ENCODE measurements at regions not wholly inside any gene's neighbourhood (a gene's known extent, or its start where the extent isn't known, plus 50 kb on each side); places are given as distances from the start of the nearest gene placed in this dataset.

DNA sequence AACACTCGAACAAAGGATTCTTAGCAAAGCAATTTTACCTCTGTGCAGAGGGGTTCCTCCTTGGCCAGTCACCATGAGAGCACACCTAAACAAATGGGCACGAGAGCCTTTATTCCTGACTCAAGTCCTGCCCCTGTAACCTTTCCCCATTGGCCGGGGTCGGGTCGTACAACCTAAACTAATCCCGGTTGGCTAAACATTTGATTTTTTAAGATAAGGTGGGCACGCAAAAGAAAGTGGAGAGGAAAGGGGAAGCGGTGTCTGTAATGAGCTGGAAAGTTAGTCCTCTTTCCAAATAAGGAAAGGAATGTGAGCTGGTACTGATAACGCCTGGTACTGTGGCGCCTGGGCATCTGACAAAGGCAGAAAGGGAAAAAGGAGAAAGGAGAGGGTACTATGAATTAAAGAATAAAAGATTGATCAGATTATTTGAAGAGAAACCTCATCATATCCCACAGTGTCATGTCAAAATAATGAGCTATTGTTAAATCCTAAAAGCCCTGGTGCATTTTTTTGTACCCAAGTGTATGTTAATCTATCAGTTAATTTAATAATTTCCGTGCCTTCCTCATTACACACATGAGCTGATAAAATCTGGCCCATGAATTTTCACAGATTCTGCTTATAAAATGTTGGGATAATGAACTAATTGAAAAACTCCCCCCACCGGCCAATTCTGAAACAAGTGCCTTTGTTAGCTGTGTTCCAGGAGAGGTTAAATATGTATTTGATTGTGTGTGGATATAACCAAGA lies 335.7 kb downstream of the RFC3 start:
- no peak overlapping the region for H3K27ac ChIP-seq (ENCODE audit: low read length)
- no peak overlapping the region for H3K9ac ChIP-seq (ENCODE audit: low read length)

DNA sequence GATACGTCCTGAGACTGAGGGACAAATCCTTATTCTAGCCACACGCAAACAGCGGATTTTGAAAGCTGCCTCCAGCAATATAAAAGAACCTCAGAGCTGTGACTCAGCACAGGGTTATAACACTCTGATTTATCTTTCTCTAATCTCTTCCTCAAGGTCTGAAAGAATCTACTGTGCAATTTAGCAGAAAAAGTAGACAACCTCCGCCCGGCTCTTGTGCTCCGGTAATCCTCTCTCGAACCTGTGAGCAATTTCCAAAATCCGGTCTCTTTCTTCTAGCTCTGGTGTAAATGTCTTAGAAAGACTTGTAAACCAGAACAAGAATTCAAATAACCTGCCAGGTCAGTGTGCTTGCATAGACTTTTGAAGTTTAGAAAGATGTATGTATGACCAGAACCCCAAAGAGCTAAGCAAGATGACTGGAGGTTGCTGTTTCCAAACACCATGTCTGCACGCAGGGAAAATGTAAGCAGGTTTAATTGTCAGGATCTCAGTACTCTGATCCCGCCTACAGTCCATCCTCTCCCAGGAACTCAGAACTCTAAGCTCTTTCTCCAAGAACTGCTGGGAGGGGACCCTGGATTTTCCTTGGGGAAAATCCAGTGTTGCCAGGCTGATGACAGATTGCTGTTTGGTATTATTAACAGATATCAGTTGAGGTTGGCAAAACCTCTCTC lies 338.1 kb downstream of the RFC3 start:
- Histone ChIP-seq H3K9me3 (ENCODE audit: insufficient read depth, low read length) (no peaks in the 10 kb centered on the region), H3K4me3 (ENCODE audit: low read length) (no peak overlapping the region; the same call in 1 of the 2 replicates), H3K9ac (ENCODE audit: low read length) (peak overlapping the region; percentile 43), H4K20me1 (ENCODE audit: insufficient read depth, low read length) (no peaks in the 10 kb centered on the region), H3K79me2 (ENCODE audit: low read length) (no peaks in the 10 kb centered on the region), H3K27me3 (ENCODE audit: low read depth, low read length) (no peaks in the 10 kb centered on the region), H3K4me2 (ENCODE audit: low read length) (peak overlapping the region; percentile 74), H2AFZ (ENCODE audit: low read depth, low read length) (peak overlapping the region; percentile 37; the same call in 1 of the 2 replicates), H3K27ac (ENCODE audit: low read length) (peak overlapping the region; percentile 69), H3K36me3 (replicated peaks; ENCODE audit: low read depth, low read length) (no peaks in the 10 kb centered on the region), H3K4me1 (ENCODE audit: low read length) (peaks cover 21% of the 10 kb centered on the region)
- TF ChIP-seq EZH2phosphoT487 (IDR thresholded peaks at IDR 0.05; ENCODE audit: low read depth): no peak
- TF ChIP-seq, protein P1, sequence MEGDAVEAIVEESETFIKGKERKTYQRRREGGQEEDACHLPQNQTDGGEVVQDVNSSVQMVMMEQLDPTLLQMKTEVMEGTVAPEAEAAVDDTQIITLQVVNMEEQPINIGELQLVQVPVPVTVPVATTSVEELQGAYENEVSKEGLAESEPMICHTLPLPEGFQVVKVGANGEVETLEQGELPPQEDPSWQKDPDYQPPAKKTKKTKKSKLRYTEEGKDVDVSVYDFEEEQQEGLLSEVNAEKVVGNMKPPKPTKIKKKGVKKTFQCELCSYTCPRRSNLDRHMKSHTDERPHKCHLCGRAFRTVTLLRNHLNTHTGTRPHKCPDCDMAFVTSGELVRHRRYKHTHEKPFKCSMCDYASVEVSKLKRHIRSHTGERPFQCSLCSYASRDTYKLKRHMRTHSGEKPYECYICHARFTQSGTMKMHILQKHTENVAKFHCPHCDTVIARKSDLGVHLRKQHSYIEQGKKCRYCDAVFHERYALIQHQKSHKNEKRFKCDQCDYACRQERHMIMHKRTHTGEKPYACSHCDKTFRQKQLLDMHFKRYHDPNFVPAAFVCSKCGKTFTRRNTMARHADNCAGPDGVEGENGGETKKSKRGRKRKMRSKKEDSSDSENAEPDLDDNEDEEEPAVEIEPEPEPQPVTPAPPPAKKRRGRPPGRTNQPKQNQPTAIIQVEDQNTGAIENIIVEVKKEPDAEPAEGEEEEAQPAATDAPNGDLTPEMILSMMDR (IDR thresholded peaks at IDR 0.05; ENCODE audit: low read depth, low read length): no peak

More for the DNA sequence above, 335.7 kb downstream of the RFC3 start:
- peaks cover 21% of the 10 kb centered on the region for H3K4me1 ChIP-seq (ENCODE audit: low read length)
- H4K20me1 ChIP-seq (ENCODE audit: insufficient read depth, low read length): no peaks in the 10 kb centered on the region
- no peak overlapping the region for H2AFZ ChIP-seq (ENCODE audit: low read depth, low read length)
- no peak overlapping the region for H3K4me2 ChIP-seq (ENCODE audit: low read length)
- H3K36me3 ChIP-seq (replicated peaks; ENCODE audit: low read depth, low read length): no peaks in the 10 kb centered on the region
- H3K4me3 ChIP-seq (ENCODE audit: low read length): no peak overlapping the region
- H3K27me3 ChIP-seq (ENCODE audit: low read depth, low read length): no peaks in the 10 kb centered on the region
- H3K79me2 ChIP-seq (ENCODE audit: low read length): no peaks in the 10 kb centered on the region
- TF ChIP-seq, protein P1 (IDR thresholded peaks at IDR 0.05; ENCODE audit: low read depth, low read length): no peak
- TF ChIP-seq EZH2phosphoT487 (IDR thresholded peaks at IDR 0.05; ENCODE audit: low read depth): no peak
- H3K9me3 ChIP-seq (ENCODE audit: insufficient read depth, low read length): no peaks in the 10 kb centered on the region

GRCh38 chr13:34156841-34157365 lies 339.0 kb downstream of the RFC3 start:
- Histone ChIP-seq H3K4me3 (ENCODE audit: low read length) (peak overlapping the region; percentile 58), H3K4me1 (ENCODE audit: low read length) (peaks cover 25% of the 10 kb centered on the region), H3K9ac (ENCODE audit: low read length) (peak overlapping the region; percentile 43), H3K27ac (ENCODE audit: low read length) (peak overlapping the region; percentile 69), H3K79me2 (ENCODE audit: low read length) (no peaks in the 10 kb centered on the region), H2AFZ (ENCODE audit: low read depth, low read length) (peak overlapping the region; percentile 37; the same call in 1 of the 2 replicates), H4K20me1 (ENCODE audit: insufficient read depth, low read length) (no peaks in the 10 kb centered on the region), H3K27me3 (ENCODE audit: low read depth, low read length) (no peaks in the 10 kb centered on the region), H3K9me3 (ENCODE audit: insufficient read depth, low read length) (no peaks in the 10 kb centered on the region), H3K4me2 (ENCODE audit: low read length) (peak overlapping the region; percentile 74), H3K36me3 (replicated peaks; ENCODE audit: low read depth, low read length) (no peaks in the 10 kb centered on the region)
- TF ChIP-seq, protein P1 (IDR thresholded peaks at IDR 0.05; ENCODE audit: low read depth, low read length): no peak; the same call in 1 of the 2 replicates
- TF ChIP-seq EZH2phosphoT487 (IDR thresholded peaks at IDR 0.05; ENCODE audit: low read depth): no peak

GRCh38 chr13:34159946-34160345 lies 342.0 kb downstream of the RFC3 start:
- peaks cover 40% of the 10 kb centered on the region for H3K4me1 ChIP-seq (ENCODE audit: low read length)
- no peaks in the 10 kb centered on the region for H3K27me3 ChIP-seq (ENCODE audit: low read depth, low read length)
- no peak overlapping the region for H3K4me3 ChIP-seq (ENCODE audit: low read length)
- H3K9me3 ChIP-seq (ENCODE audit: insufficient read depth, low read length): no peaks in the 10 kb centered on the region
- TF ChIP-seq, protein P1 (IDR thresholded peaks at IDR 0.05; ENCODE audit: low read depth, low read length): no peak
- no peak for TF ChIP-seq EZH2phosphoT487 (IDR thresholded peaks at IDR 0.05; ENCODE audit: low read depth)
- H2AFZ ChIP-seq (ENCODE audit: low read depth, low read length): no peak overlapping the region
- no peak overlapping the region for H3K4me2 ChIP-seq (ENCODE audit: low read length)
- no peaks in the 10 kb centered on the region for H3K36me3 ChIP-seq (replicated peaks; ENCODE audit: low read depth, low read length)
- no peak overlapping the region for H3K9ac ChIP-seq (ENCODE audit: low read length)
- H3K79me2 ChIP-seq (ENCODE audit: low read length): no peaks in the 10 kb centered on the region
- H4K20me1 ChIP-seq (ENCODE audit: insufficient read depth, low read length): no peaks in the 10 kb centered on the region
- no peak overlapping the region for H3K27ac ChIP-seq (ENCODE audit: low read length)

All from OCI-LY3 (cell line).